Activated CD8-positive, alpha-beta memory T cell treated with anti-CD3 and anti-CD28 coated beads, Interleukin-2, amount 10 ng/mL, durations not matched to agents 7 days and 5 days (primary cell): ENCODE measurements at regions not wholly inside any gene's neighbourhood (a gene's known extent, or its start where the extent isn't known, plus 50 kb on each side); places are given as distances from the start of the nearest gene placed in this dataset.

Experiments
- ATAC-seq: fragments of 150-1000 bp; cut with Tn5 transposase; one replicate; pipeline ENCODE4 v1.10.0; 2021; ENCODE audit warnings: moderate library complexity
- CTCF ChIA-PET: fragments of 350-600 bp; sonication (Branson Sonifier 250); formaldehyde crosslinking; loops from one replicate; lab custom pipeline; 2021; ENCODE audit warnings: antibody characterized with exemption; lab: Charles Lee
- DNase-seq: peaks from one replicate; pipeline ENCODE4 v3.0.0-alpha.2; 2020
- H3K27ac Mint-ChIP-seq: one replicate; pipeline ENCODE4 v1.8.0; 2021; ENCODE audit warnings: mild to moderate bottlenecking, mixed read lengths
- H3K27me3 Mint-ChIP-seq: one replicate; pipeline ENCODE4 v1.8.0; 2021; ENCODE audit warnings: mixed read lengths
- H3K36me3 Mint-ChIP-seq: one replicate; pipeline ENCODE4 v1.8.0; 2021; ENCODE audit warnings: mild to moderate bottlenecking, mixed read lengths
- H3K4me1 Mint-ChIP-seq: one replicate; pipeline ENCODE4 v1.8.0; 2021; ENCODE audit warnings: mixed read lengths
- H3K4me3 Mint-ChIP-seq: one replicate; pipeline ENCODE4 v1.8.0; 2021; ENCODE audit warnings: mild to moderate bottlenecking, moderate library complexity, mixed read lengths
- H3K9me3 Mint-ChIP-seq: one replicate; pipeline ENCODE4 v1.8.0; 2022; ENCODE audit warnings: low read depth, mixed read lengths

- H3K27me3 Mint-ChIP-seq = peaks cover 5% of the 10 kb centered on the region
- no peaks in the 10 kb centered on the region for H3K36me3 Mint-ChIP-seq
- DNase-seq = no peak
- no peak overlapping the region for H3K4me3 Mint-ChIP-seq
- H3K9me3 Mint-ChIP-seq = no peaks in the 10 kb centered on the region
- H3K4me1 Mint-ChIP-seq = no peaks in the 10 kb centered on the region
- no peak overlapping the region for H3K27ac Mint-ChIP-seq
- CTCF ChIA-PET = no interaction called here
- ATAC-seq = no peak
These were observed 125.8 kb upstream of the LNX1 start for GRCh38 chr4:53717064-53717549.

GRCh38 chr4:53716471-53717063 is 125.3 kb upstream of the LNX1 start:
- Mint-ChIP-seq H3K9me3 (no peaks in the 10 kb centered on the region), H3K27me3 (peaks cover 3% of the 10 kb centered on the region), H3K36me3 (no peaks in the 10 kb centered on the region), H3K27ac (no peak overlapping the region), H3K4me3 (no peak overlapping the region), H3K4me1 (no peaks in the 10 kb centered on the region)
- CTCF ChIA-PET = no interaction called here
- no peak for ATAC-seq
- no peak for DNase-seq

GRCh38 chr4:53716011-53716410 is 124.7 kb upstream of the LNX1 start:
- Mint-ChIP-seq H3K4me3 (no peak overlapping the region), H3K27ac (no peak overlapping the region), H3K9me3 (no peaks in the 10 kb centered on the region), H3K27me3 (peaks cover 3% of the 10 kb centered on the region), H3K4me1 (no peaks in the 10 kb centered on the region), H3K36me3 (no peaks in the 10 kb centered on the region)
- no peak for DNase-seq
- no peak for ATAC-seq
- CTCF ChIA-PET = no interaction called here

GRCh38 chr4:53714236-53715140 is 123.2 kb upstream of the LNX1 start:
- CTCF ChIA-PET = no interaction called here
- Mint-ChIP-seq H3K36me3 (no peaks in the 10 kb centered on the region), H3K27ac (no peak overlapping the region), H3K9me3 (no peaks in the 10 kb centered on the region), H3K27me3 (peaks cover 3% of the 10 kb centered on the region), H3K4me1 (no peaks in the 10 kb centered on the region), H3K4me3 (no peak overlapping the region)
- ATAC-seq (no peak), DNase-seq (no peak)

- Mint-ChIP-seq H3K9me3 (no peaks in the 10 kb centered on the region), H3K36me3 (no peaks in the 10 kb centered on the region), H3K4me3 (no peak overlapping the region), H3K4me1 (no peaks in the 10 kb centered on the region), H3K27ac (no peak overlapping the region), H3K27me3 (peaks cover 3% of the 10 kb centered on the region)
- CTCF ChIA-PET = no interaction called here
- ATAC-seq (no peak), DNase-seq (no peak)
These were observed 122.5 kb upstream of the LNX1 start for GRCh38 chr4:53713767-53714166.

- no peaks in the 10 kb centered on the region for H3K9me3 Mint-ChIP-seq
- ATAC-seq = no peak
- no peaks in the 10 kb centered on the region for H3K4me1 Mint-ChIP-seq
- DNase-seq = no peak
- H3K36me3 Mint-ChIP-seq = no peaks in the 10 kb centered on the region
- H3K27ac Mint-ChIP-seq = no peak overlapping the region
- no peak overlapping the region for H3K4me3 Mint-ChIP-seq
- CTCF ChIA-PET = no interaction called here
- H3K27me3 Mint-ChIP-seq = peaks cover 3% of the 10 kb centered on the region
These were observed 122.0 kb upstream of the LNX1 start for GRCh38 chr4:53713296-53713695.

GRCh38 chr4:53712408-53713020 is 121.2 kb upstream of the LNX1 start:
- CTCF ChIA-PET = no interaction called here
- no peak overlapping the region for H3K27ac Mint-ChIP-seq
- no peak for DNase-seq
- no peak overlapping the region for H3K4me3 Mint-ChIP-seq
- H3K4me1 Mint-ChIP-seq = no peaks in the 10 kb centered on the region
- no peaks in the 10 kb centered on the region for H3K9me3 Mint-ChIP-seq
- no peak for ATAC-seq
- peaks cover 3% of the 10 kb centered on the region for H3K27me3 Mint-ChIP-seq
- H3K36me3 Mint-ChIP-seq = no peaks in the 10 kb centered on the region

GRCh38 chr4:53711926-53712325 is 120.6 kb upstream of the LNX1 start:
- Mint-ChIP-seq H3K9me3 (no peaks in the 10 kb centered on the region), H3K36me3 (no peaks in the 10 kb centered on the region), H3K4me3 (no peak overlapping the region), H3K27ac (no peak overlapping the region), H3K4me1 (no peaks in the 10 kb centered on the region), H3K27me3 (peaks cover 3% of the 10 kb centered on the region)
- CTCF ChIA-PET = no interaction called here
- no peak for ATAC-seq
- no peak for DNase-seq

GRCh38 chr4:53709693-53710092 is 118.4 kb upstream of the LNX1 start:
- CTCF ChIA-PET = no interaction called here
- ATAC-seq (no peak), DNase-seq (no peak)
- no peaks in the 10 kb centered on the region for H3K27me3 Mint-ChIP-seq
- H3K9me3 Mint-ChIP-seq = no peaks in the 10 kb centered on the region
- H3K27ac Mint-ChIP-seq = no peak overlapping the region
- H3K36me3 Mint-ChIP-seq = no peaks in the 10 kb centered on the region
- no peaks in the 10 kb centered on the region for H3K4me1 Mint-ChIP-seq
- H3K4me3 Mint-ChIP-seq = no peak overlapping the region

- Mint-ChIP-seq H3K27ac (no peak overlapping the region), H3K4me1 (peaks cover 2% of the 10 kb centered on the region), H3K27me3 (no peaks in the 10 kb centered on the region), H3K36me3 (no peaks in the 10 kb centered on the region), H3K4me3 (no peak overlapping the region), H3K9me3 (no peaks in the 10 kb centered on the region)
- ATAC-seq (no peak), DNase-seq (no peak)
- CTCF ChIA-PET = no interaction called here
These were observed 116.2 kb upstream of the LNX1 start for GRCh38 chr4:53707491-53707890.

- H3K4me1 Mint-ChIP-seq = peaks cover 2% of the 10 kb centered on the region
- no peaks in the 10 kb centered on the region for H3K36me3 Mint-ChIP-seq
- H3K9me3 Mint-ChIP-seq = no peaks in the 10 kb centered on the region
- no peak overlapping the region for H3K4me3 Mint-ChIP-seq
- DNase-seq (no peak), ATAC-seq (no peak)
- CTCF ChIA-PET = interaction anchor here (1.9 kb wide), 1 partner anchor 527 kb away, joined by 5 read pairs; no protein-coding TSS in a partner anchor
- no peak overlapping the region for H3K27ac Mint-ChIP-seq
- H3K27me3 Mint-ChIP-seq = no peaks in the 10 kb centered on the region
These were observed 115.2 kb upstream of the LNX1 start for GRCh38 chr4:53706422-53707032.

- H3K36me3 Mint-ChIP-seq = no peaks in the 10 kb centered on the region
- H3K27me3 Mint-ChIP-seq = no peaks in the 10 kb centered on the region
- H3K4me1 Mint-ChIP-seq = peaks cover 2% of the 10 kb centered on the region
- DNase-seq (no peak), ATAC-seq (no peak)
- no peak overlapping the region for H3K27ac Mint-ChIP-seq
- H3K9me3 Mint-ChIP-seq = no peaks in the 10 kb centered on the region
- H3K4me3 Mint-ChIP-seq = no peak overlapping the region
- CTCF ChIA-PET = interaction anchor here (1.9 kb wide), 1 partner anchor 528 kb away, joined by 5 read pairs; no protein-coding TSS in a partner anchor
These were observed 114.7 kb upstream of the LNX1 start for GRCh38 chr4:53705972-53706371.

GRCh38 chr4:53705151-53705764 is 114.0 kb upstream of the LNX1 start:
- ATAC-seq (no peak), DNase-seq (no peak)
- CTCF ChIA-PET = interaction anchor here (1.9 kb wide), 1 partner anchor 528 kb away, joined by 5 read pairs; no protein-coding TSS in a partner anchor
- Mint-ChIP-seq H3K9me3 (no peaks in the 10 kb centered on the region), H3K27me3 (no peaks in the 10 kb centered on the region), H3K27ac (no peak overlapping the region), H3K4me1 (peaks cover 2% of the 10 kb centered on the region), H3K36me3 (no peaks in the 10 kb centered on the region), H3K4me3 (no peak overlapping the region)
